Esophagus (tissue), 2 donors: ENCODE measurements at regions not wholly inside any gene's neighbourhood (a gene's known extent, or its start where the extent isn't known, plus 50 kb on each side); places are given as distances from the start of the nearest gene placed in this dataset.

Experiments
- H3K27ac ChIP-seq, 2 donors: one replicate each; pipeline ENCODE4 v1.5.1; 2013; ENCODE audit warnings: low read depth in 2 of 2, mild to moderate bottlenecking in 2 of 2, inconsistent platforms in 1 of 2, low read length in 1 of 2, moderate library complexity in 1 of 2
- H3K27me3 ChIP-seq, 2 donors: one replicate each; pipeline ENCODE4 v1.6.1; 2013; ENCODE audit warnings: low read length in 2 of 2, control low read depth in 1 of 2, mild to moderate bottlenecking in 1 of 2; ENCODE audit not compliant: insufficient read depth in 2 of 2, control insufficient read depth in 1 of 2
- H3K36me3 ChIP-seq, 2 donors: one replicate each; pipeline ENCODE4 v1.6.1; 2013; ENCODE audit warnings: low read length in 1 of 2; ENCODE audit not compliant: control insufficient read depth in 2 of 2, insufficient read depth in 2 of 2
- H3K4me1 ChIP-seq, 2 donors: one replicate each; pipeline ENCODE4 v1.6.1; 2013; ENCODE audit warnings: low read length in 1 of 2; ENCODE audit not compliant: control insufficient read depth in 2 of 2, insufficient read depth in 2 of 2
- H3K4me3 ChIP-seq, 2 donors: one replicate each; pipeline ENCODE4 v1.5.1; 2013; ENCODE audit warnings: low read length in 2 of 2, mild to moderate bottlenecking in 2 of 2, low read depth in 1 of 2, moderate library complexity in 1 of 2
- H3K9me3 ChIP-seq, 2 donors: one replicate each; pipeline ENCODE4 v1.6.1; 2013; ENCODE audit warnings: mild to moderate bottlenecking in 2 of 2, low read depth in 1 of 2, low read length in 1 of 2, moderate library complexity in 1 of 2; ENCODE audit not compliant: control insufficient read depth in 2 of 2, insufficient read depth in 1 of 2
- WGBS, 2 donors: extraction: QIAGEN DNeasy Blood & Tissue Kit; methylation state at CpG; one replicate each; pipeline ENCODE4 v1.1.7; 2013; 5-methylcytosine and 5-hydroxymethylcytosine counted together
- donor health status: healthy with polysubstance abuse.
- donor health status: Bipolar disorder and iron deficiency.

GRCh38 chr7:91338226-91339020, 74.2 kb downstream of the FZD1 start:
- H3K4me1 ChIP-seq = no peaks in the 10 kb centered on the region
- H3K27me3 ChIP-seq = no peaks in the 10 kb centered on the region
- no peak overlapping the region for H3K4me3 ChIP-seq
- H3K9me3 ChIP-seq = no peaks in the 10 kb centered on the region
- 80 to 89% methylated on average over 3 of the region's 3 CpGs for WGBS, 2 donors
- H3K27ac ChIP-seq = no peak overlapping the region
- H3K36me3 ChIP-seq = no peaks in the 10 kb centered on the region

GRCh38 chr7:91342346-91342745, 78.1 kb downstream of the FZD1 start:
- H3K4me3 ChIP-seq = no peak overlapping the region
- no peaks in the 10 kb centered on the region for H3K36me3 ChIP-seq
- WGBS, 2 donors = 84 to 90% methylated on average over 9 of the region's 9 CpGs

GRCh38 chr7:91343420-91343960, 79.3 kb downstream of the FZD1 start:
- WGBS, 2 donors = 72 to 80% methylated on average over 4 of the region's 4 CpGs
- no peaks in the 10 kb centered on the region for H3K9me3 ChIP-seq
- no peak overlapping the region for H3K27ac ChIP-seq
- no peaks in the 10 kb centered on the region for H3K36me3 ChIP-seq
- H3K4me3 ChIP-seq = no peak overlapping the region
- no peaks in the 10 kb centered on the region for H3K27me3 ChIP-seq
- H3K4me1 ChIP-seq = no peaks in the 10 kb centered on the region

More at GRCh38 chr7:91342346-91342745, 78.1 kb downstream of the FZD1 start:
- Histone ChIP-seq H3K4me1 (no peaks in the 10 kb centered on the region), H3K27ac (no peak overlapping the region), H3K27me3 (no peaks in the 10 kb centered on the region), H3K9me3 (no peaks in the 10 kb centered on the region)

DNA sequence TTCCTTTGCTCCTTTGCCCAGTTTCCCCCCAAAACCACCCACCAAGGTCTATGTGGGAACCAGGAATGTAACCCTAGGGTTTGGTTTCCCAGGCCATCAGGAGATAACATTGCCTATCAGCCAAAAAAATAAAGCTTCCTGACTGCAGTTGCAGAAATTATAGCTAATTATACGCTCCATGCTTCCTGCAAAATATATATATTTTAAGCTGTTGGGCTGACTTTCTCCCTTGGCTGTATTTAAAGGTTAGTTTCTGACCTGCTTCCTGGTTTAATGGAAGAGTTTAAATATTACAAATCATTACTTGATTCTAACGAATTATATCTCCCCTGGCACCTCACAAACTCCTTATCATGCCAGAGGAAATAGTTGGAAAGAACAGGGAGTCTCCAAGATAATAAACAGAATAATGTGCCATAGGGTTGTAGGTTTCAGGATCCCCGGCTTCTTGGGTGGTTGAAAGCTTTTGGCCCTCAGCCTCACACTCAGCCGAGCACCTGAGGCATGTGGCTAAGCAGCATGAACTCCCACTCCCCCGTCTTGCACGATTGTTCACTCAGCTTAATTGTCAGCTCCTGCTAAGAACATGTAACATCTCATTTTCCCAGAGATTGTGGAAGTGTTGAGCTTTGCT, 79.9 kb downstream of the FZD1 start:
- no peaks in the 10 kb centered on the region for H3K36me3 ChIP-seq
- H3K4me1 ChIP-seq = no peaks in the 10 kb centered on the region
- no peak overlapping the region for H3K4me3 ChIP-seq
- 59 to 68% methylated on average over 6 of the region's 6 CpGs for WGBS, 2 donors
- no peak overlapping the region for H3K27ac ChIP-seq
- H3K9me3 ChIP-seq = no peaks in the 10 kb centered on the region
- H3K27me3 ChIP-seq = no peaks in the 10 kb centered on the region

DNA sequence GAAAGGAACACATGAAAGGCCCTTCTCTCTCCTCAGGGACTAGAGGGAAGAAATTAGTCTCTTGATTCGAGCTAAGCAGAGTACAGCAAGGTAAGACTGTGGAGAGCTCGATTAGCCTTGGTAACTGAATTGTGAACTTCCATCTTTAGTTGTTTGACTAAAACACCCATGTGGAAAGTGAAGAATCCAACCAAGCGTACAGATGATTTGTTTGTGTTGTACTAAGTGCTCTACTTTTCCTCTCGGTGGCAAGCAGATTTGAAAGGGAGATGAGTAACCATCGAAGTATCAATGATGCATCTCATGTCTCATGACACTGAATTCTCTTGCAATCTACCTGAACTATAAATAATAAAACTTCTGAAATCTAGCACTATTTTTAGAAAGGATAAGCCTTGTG, 80.7 kb downstream of the FZD1 start:
- 82 to 87% methylated on average over 5 of the region's 5 CpGs for WGBS, 2 donors
- Histone ChIP-seq H3K27me3 (no peaks in the 10 kb centered on the region), H3K4me1 (no peaks in the 10 kb centered on the region), H3K27ac (no peak overlapping the region), H3K9me3 (no peaks in the 10 kb centered on the region), H3K36me3 (no peaks in the 10 kb centered on the region), H3K4me3 (no peak overlapping the region)

GRCh38 chr7:91345449-91345848, 81.2 kb downstream of the FZD1 start:
- 85 to 90% methylated on average over 1 of the region's 1 CpG for WGBS, 2 donors
- H3K27me3 ChIP-seq = no peaks in the 10 kb centered on the region
- H3K4me3 ChIP-seq = no peak overlapping the region
- no peaks in the 10 kb centered on the region for H3K36me3 ChIP-seq
- no peaks in the 10 kb centered on the region for H3K4me1 ChIP-seq
- no peaks in the 10 kb centered on the region for H3K9me3 ChIP-seq
- H3K27ac ChIP-seq = no peak overlapping the region

DNA sequence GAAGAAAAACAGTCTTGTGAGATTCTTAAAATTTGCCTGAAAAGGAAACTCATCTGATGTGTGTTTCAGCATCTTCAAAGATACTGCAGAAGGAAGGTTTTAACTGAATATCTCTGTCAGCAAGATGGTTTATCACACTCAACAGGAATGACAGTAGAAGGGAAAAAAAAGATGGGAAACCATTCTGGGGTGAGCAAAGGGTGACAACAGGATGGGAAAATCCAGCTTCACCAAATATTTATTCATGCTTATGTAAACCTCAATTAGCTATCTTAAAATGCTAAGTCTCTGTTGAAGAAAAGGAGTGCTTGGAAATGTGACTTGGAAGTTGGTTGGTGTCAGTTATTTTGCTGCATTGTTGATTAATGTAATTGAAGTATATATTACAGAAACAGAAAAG, 82.2 kb downstream of the FZD1 start:
- H3K27ac ChIP-seq = no peak overlapping the region
- no peaks in the 10 kb centered on the region for H3K36me3 ChIP-seq
- H3K4me3 ChIP-seq = no peak overlapping the region
- no peaks in the 10 kb centered on the region for H3K4me1 ChIP-seq
- no peaks in the 10 kb centered on the region for H3K9me3 ChIP-seq
- H3K27me3 ChIP-seq = no peaks in the 10 kb centered on the region

DNA sequence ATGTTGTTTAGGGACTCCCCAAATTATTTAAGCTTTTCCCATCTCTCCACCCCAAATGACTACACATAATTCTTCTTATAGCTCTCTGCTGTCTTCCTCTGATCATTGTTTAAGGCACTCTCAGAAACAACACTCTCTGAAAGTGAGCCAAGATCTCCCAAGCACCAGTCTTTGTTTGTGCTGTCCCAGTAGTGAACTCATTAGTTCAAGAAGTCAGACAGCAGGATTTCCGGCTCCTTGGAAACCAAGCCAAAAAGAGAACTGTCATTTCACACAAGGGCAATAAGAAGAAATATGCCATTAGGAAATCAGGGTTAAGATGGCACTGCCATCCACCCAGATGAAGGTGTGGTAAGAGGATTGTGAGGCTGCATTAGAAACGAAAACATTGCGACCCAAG, 83.1 kb downstream of the FZD1 start:
- Histone ChIP-seq H3K36me3 (no peaks in the 10 kb centered on the region), H3K27ac (no peak overlapping the region), H3K9me3 (no peaks in the 10 kb centered on the region), H3K4me1 (no peaks in the 10 kb centered on the region), H3K27me3 (no peaks in the 10 kb centered on the region), H3K4me3 (no peak overlapping the region)
- 54 to 61% methylated on average over 3 of the region's 3 CpGs for WGBS, 2 donors

DNA sequence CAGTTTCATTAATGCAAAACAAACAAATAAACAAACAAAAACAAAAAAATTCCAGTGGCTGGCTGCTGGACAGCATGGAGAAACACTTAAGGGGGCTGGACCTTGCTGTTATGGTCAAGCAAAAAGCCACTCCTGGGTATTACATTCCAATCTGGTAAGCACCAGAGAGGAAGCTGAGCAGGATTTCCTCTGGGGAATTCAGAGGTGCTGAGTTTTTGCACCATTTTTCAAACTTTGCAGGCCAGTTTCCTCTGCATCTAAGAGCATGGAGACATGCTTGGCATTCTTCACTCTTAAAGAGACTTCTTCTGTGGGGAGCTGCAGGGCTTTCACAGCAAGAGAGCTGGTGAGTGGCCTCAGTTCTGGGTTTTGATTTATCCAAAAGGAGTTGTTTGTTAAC, 84.5 kb downstream of the FZD1 start:
- Histone ChIP-seq H3K4me3 (no peak overlapping the region), H3K9me3 (no peaks in the 10 kb centered on the region), H3K4me1 (no peaks in the 10 kb centered on the region), H3K36me3 (no peaks in the 10 kb centered on the region), H3K27ac (no peak overlapping the region), H3K27me3 (no peaks in the 10 kb centered on the region)

DNA sequence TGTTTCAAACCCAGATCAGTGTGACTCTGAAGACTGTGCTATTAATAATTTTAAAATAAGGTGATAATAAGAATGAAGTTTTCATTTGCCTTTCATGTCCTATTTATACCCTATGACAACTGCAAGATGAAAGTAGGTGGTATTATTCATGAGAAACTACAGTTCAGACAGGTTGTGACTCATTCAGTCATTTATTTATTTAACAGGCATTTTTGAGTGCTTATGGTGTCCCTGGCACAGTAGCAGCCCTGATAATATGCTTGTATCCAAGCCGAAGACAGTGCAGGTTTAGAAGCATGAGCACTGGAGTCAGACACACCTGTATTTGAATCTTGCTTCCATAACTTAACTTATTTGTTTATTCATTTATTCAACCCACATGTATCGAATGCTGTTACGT, 87.1 kb downstream of the FZD1 start:
- Histone ChIP-seq H3K36me3 (no peaks in the 10 kb centered on the region), H3K4me1 (no peaks in the 10 kb centered on the region)
- WGBS, 2 donors = 42 to 74% methylated on average over 3 of the region's 3 CpGs

More for the DNA sequence above, 87.1 kb downstream of the FZD1 start:
- no peaks in the 10 kb centered on the region for H3K27me3 ChIP-seq
- H3K27ac ChIP-seq = no peak overlapping the region
- H3K4me3 ChIP-seq = no peak overlapping the region
- H3K9me3 ChIP-seq = no peaks in the 10 kb centered on the region
